NCI-H146 (cell line): ENCODE measurements at regions not wholly inside any gene's neighbourhood (a gene's known extent, or its start where the extent isn't known, plus 50 kb on each side); places are given as distances from the start of the nearest gene placed in this dataset.
"Not testable (repeated sequence)": the region's sequence is repeated elsewhere in the genome, so short reads cannot be mapped to it uniquely, and the experiment has no call there.

Experiments
- DNase-seq: peaks from one replicate; lab custom pipeline; 2025; lab: John Stamatoyannopoulos, UW

DNA sequence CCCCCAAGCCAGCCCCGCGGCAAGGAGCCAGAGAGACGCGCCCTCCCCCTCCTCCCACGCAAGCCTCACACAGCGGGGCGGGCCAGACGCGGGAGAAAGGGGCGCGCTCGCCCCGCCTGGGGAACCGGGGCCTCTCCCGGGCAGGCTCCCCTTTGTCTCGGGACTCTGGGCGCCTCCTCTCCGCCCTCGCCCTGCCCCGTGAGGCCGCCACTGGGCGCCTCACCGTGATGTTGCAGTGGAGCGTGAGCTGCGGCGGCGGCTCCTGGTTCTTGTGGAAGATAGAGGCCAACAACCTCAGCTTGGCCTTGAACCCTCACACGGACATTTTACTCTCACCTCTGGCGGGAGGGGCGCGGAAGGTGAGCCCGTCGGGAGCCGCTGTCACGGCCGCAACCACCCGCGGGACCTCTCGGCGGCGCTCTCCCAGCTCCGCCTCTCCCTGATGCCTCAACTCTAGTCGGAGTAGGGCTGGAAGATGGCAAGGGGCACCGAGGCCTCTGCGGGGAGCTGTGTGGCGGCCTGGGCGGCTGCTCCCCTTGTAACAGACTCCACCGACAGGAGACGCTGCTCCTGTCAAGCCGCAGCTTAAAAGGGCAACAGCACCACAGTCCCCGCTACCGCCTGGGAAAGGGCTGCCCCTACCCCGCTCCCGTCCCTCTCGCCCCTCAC is 179.2 kb upstream of the ZSCAN2 start:
- not testable (repeated sequence) for DNase-seq

DNA sequence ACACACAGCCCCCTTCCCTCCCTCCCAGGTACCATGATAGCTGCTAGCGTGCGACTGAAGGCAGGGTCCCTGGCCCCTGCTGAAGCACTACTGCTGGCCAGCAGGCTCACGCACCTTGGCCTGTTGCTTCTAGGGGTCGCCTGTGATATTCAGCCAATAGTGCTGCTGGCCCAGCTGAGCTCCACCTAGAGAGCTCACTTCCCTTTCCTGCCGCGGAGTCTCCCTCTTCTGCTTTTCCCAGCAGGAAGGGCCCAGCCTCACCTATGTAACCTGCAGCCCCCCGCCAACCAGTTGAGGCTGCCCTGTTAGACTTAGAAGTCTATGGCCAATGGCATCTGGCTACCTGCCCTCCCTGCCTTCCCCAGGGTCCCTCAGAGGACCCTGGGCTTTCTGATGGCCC is 175.5 kb upstream of the ZSCAN2 start:
- not testable (repeated sequence) for DNase-seq

DNA sequence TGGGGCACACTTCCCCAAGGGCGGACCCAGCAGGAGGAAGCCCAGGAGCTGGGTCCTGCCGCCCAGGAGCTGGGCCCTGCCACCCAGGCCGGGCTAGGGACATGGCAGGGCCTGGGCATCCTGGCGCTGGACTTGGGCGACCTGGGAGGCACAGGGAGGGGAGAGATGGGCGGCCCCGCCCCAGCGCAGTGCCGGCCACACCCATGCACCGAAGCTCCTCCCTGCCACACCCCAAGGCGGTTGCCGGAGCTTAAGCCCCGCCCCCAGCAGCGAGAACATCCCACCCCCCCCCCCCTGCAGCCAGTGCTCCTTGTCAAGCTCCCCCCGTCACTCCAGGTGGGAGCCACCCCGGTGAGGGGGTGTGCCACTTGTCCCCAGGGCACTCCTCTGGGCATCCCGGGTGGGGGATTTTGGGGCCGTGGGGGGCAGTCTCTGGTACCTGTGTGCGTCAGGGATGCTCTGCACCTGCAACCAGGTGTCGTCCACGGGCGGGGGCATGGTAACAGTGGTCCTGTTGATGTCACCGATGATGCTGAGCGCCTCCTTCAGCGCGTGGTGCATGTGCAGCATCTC is 127.4 kb upstream of the ZSCAN2 start:
- not testable (repeated sequence) for DNase-seq

DNA sequence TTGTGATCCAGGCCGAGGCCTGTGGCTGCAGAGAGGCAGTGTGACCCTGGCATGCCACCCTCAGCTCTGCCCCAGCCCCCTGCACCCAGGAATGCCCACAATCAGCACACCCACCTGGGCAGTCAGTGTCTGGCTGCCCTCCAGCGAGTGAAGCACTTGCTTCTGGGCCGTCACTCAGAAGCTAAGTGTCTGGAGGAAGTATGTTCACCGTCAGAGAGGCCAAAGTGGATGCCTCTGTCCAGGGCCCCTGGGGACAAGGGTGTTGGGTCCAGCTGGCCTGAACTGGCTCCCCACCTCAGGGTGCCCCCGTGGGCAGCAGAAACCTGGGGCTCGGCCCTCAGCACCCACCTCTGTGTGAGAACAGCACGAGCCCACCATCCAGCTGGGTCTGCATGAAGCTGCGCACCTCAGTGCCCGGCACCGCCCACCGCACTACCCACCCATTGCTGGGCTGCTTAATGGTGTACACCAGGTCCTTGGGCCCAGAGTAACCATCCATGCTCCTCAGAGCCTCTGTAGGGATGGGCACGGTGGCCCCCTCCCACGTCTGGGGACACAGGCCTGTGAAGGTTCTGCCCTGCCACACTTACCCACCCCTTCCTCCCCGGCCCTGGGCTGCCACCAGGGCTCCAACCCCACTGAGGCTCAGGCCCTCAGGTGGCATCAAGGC is 124.3 kb upstream of the ZSCAN2 start:
- not testable (repeated sequence) for DNase-seq

DNA sequence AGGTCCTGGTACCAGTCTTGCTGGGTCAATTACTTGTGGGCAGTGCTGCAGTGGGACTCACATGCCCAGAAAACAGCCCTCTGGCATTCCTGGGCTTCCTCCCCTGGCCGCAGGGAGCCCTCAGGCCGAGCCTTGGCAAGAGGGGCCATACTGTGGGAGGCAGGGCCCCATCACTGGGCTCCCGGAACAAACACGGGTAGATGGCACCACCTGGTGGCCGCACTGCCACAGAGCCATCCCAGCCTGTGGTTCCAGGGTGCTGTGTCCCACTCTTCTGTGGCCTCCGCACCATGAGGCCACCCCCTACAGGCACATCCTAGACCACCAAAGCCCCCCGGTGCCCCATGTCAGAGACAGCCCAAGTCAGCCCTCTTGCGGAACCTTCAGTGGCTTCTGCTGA is 123.3 kb upstream of the ZSCAN2 start:
- DNase-seq: not testable (repeated sequence)

DNA sequence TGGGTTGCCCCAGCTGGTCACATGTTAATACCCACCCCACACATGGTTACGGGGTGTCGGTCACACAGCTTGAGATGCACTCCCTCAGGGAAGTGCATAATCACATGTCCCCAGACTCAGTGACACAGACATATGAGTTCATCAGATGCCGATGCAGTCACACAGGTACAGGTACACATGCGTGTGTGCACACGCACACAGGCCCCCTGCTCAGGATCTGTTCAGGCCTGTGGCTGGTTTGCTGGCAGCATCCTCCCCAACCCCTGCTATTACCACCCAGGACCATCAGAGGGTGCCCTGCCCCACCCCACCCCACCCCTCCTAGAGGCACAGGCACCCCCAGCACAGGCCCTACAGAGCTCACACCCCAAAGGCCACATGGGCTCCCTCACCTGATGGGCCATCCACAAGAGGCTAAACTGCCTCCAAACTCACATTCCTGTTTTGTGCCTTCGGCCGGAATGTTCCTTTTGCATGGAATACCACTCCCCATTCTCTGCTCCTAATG is 120.6 kb upstream of the ZSCAN2 start:
- DNase-seq: not testable (repeated sequence)

DNA sequence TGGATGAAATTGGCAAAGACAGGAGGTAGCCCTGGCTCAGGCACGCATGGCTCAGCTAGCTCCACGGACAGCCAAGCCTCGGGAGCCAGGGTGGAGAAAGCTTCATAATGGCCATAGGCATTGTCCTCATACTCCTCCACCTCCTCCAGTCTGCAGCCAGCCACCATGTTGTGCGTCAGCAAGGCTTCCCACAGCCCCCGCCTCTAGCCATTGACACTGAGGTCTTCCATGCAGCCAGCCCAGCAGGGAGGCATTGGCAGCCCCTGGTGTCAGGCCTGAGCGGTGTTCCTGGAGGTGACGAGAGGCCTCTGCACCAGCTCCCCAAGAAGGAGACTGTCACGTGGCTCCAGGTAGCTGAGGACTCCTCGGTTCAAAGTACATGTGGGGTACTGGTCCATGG is 117.0 kb upstream of the ZSCAN2 start:
- DNase-seq: not testable (repeated sequence)

DNA sequence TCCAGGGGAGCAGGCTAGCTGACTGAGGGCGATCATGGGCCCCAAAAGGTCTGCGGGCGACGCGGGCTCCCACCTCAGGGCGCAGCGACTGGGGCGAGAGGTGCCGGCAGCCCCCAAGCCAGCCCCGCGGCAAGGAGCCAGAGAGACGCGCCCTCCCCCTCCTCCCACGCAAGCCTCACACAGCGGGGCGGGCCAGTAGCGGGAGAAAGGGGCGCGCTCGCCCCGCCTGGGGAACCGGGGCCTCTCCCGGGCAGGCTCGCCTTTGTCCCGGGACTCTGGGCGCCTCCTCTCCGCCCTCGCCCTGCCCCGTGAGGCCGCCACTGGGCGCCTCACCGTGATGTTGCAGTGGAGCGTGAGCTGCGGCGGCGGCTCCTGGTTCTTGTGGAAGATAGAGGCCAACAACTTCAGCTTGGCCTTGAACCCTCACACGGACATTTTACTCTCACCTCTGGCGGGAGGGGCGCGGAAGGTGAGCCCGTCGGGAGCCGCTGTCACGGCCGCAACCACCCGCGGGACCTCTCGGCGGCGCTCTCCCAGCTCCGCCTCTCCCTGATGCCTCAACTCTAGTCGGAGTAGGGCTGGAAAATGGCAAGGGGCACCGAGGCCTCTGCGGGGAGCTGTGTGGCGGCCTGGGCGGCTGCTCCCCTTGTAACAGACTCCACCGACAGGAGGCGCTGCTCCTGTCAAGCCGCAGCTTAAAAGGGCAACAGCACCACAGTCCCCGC is 100.5 kb upstream of the ZSCAN2 start:
- DNase-seq: not testable (repeated sequence)

DNA sequence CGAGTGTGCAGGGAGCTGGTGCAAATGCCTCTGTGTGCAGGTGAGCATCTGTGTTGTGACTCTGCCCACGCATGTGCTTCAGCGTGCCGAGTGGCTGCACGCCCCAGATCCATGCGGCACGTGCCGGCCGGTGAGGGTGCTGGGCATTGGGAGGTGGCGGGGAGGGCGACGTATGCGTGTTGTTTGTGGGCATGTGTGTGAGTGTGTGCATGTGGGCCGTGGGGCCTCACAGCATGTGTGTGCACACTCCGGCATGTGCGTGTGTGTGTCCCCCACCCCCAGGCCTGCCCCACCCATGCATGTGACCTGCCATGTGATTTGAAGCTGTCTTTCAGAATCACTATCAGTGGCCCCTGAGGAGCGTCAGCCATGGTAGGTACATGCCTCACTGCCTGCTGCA is 97.7 kb upstream of the ZSCAN2 start:
- not testable (repeated sequence) for DNase-seq

DNA sequence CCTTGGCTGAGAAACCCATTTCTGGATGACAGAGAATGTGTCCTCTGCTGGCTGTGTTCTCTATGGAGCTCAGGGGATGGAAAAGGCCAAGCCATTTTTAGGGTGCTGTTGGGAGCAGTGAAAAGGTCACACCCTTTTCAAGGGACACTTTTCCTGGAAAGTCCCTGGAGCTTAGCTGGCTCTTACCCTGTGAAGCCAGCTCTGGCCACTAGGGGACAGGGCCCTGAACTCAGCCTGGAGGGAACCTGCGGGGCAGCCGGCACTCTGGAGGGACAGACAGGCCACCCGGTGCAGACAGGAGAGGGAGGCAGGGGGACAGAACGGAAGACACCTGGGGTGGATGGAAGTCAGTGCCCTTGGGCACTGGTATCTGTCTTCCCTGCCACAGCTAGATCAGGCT is 95.3 kb upstream of the ZSCAN2 start:
- DNase-seq: not testable (repeated sequence)

DNA sequence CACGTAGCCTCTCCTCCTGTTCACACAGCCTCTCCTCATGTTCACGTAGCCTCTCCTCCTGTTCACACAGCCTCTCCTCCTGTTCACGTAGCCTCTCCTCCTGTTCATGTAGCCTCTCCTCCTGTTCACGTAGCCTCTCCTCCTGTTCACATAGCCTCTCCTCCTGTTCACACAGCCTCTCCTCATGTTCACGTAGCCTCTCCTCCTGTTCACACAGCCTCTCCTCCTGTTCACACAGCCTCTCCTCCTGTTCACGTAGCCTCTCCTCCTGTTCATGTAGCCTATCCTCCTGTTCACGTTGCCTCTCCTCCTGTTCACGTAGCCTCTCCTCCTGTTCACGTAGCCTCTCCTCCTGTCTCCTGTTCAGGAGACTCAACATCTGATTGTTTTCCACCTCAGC is 88.5 kb upstream of the ZSCAN2 start:
- not testable (repeated sequence) for DNase-seq

DNA sequence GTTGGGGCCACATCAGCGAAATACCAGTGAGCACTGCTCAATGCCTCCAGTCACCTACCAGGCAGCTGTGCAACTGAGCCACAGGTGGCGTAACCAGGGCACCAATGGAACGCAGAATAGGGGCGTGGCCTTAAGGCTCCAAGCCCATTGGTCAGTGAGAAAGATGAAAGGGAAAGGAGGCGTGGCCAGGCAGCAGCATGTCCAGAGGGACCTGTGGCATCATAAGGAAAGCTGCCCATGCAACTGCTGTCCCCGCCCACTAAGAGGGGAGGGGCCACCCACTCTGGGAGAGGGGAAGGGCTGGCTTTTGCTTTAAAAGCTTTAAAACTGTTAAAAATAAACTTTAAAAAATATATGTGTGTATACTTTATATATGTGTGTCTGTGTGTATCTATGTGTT is 84.0 kb upstream of the ZSCAN2 start:
- not testable (repeated sequence) for DNase-seq

DNA sequence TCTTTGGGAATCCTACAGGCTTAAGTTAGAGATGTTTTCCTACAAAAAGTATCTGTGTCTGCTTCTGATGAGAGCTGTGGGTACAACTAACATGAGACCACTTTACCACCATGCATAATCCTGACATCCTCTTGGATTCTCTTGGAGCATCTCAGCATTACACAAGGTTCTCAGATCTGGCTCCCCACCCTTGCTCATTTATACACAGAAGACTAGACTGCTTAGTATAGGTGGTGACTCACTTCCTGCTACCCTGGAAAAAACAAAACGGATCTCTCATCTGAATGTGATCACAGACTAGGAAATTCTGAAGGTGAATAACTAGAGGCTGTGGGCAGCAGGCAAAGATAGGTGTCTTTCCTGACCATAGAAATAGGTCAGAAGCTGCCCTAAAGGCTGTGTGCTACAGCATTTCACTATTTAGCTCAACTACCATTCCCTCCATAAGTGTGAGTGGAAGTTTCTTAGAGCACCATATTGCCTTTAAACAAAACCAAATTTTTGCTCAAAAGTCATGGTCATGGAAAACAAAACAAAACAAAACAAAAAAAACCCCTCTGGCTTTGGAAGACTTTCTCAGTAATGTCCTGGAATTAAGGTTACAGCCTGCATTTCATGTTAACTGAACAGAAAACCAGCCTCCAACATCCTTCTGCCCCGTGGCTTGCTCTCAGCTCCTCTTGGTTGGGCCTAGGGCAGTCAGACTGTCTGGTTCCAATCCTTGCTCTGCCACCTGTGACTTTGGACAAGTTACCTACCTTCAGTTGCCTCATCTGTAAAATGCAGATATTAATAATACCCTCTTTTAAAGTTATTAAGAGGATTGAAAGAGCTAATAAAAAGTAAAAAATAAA is 75.1 kb upstream of the ZSCAN2 start:
- DNase-seq: not testable (repeated sequence)

DNA sequence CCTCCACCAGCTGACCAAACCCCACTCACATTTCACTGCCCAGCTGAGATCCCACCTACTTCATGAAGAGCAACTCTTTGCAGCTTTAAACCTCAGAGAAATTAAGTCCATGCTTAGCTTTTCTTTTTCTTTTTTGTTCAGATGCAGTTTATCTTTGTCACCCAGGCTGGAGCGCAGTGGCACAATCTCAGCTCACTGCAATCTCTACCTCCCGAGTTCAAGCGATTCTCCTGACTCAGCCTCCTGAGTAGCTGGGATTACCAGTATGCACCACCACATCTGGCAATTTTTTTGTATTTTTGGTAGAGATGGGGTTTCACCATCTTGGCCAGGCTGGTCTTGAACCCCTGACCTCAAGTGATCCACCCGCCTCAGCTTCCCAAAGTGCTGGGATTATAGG is 70.1 kb upstream of the ZSCAN2 start:
- not testable (repeated sequence) for DNase-seq

DNA sequence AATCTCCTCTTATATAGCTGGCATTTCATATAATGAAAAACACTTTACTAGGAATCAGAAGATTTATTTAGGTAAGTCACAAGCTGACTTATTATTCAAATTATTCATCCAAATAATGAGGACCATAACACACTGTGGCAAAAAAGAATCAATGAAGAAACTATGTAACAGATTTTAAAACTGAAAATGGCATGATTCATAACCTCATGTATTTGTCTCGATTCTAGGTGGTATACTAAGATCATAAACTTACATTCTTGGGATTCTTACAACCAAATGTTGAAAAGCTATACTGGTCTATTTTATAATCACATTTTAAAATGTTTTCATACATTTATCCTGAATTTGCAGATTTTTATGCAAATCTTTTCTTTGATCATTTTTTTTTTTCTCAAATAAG is 69.6 kb upstream of the ZSCAN2 start:
- DNase-seq: not testable (repeated sequence)

DNA sequence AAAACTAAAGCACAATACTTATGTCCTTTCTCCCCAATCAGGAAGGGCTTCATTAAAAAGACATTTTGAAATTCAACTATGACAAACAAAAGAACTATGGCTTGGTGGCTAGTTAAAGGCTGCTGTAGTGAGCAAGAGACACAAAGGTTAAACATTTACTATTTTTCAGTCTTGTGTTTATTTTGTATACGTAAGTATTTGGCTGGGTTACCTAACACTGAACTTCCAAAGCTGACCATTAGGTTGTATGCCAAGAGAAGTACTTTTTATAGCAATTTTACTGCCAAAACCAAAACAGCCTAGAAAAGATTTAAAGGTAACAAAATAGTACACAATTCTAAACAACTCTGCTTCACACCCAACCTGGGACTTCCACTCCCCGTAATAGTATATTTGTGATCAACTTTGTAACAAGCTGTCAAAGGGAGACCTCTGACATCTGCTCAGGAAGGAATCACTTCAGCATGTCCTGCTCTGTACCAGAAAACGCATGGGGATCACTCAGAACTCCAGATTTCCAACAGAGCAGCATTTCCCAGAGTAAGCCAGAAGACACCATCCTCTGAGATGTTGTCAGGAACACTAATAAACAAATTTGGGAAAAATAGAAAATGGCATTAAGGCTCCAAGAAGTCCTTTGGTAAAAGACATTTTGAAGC is 69.0 kb upstream of the ZSCAN2 start:
- DNase-seq: not testable (repeated sequence)

DNA sequence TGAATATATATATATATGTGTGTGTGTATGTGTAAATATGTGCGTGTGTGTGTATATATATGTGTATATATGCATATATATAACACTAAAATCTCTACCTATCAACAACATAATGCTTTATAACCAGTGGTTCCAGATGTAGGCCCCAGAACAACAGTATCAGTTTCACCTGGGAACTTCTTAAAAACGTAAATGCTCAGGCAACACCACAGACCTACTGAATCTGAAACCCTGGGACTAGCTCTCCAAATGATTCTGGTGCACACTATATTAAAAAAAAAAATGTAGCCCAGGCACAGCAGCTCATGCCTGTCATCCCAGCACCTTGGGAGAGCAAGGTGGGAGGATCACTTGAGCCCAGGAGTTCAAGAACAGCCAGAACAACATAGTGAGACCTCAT is 67.1 kb upstream of the ZSCAN2 start:
- DNase-seq: not testable (repeated sequence)

DNA sequence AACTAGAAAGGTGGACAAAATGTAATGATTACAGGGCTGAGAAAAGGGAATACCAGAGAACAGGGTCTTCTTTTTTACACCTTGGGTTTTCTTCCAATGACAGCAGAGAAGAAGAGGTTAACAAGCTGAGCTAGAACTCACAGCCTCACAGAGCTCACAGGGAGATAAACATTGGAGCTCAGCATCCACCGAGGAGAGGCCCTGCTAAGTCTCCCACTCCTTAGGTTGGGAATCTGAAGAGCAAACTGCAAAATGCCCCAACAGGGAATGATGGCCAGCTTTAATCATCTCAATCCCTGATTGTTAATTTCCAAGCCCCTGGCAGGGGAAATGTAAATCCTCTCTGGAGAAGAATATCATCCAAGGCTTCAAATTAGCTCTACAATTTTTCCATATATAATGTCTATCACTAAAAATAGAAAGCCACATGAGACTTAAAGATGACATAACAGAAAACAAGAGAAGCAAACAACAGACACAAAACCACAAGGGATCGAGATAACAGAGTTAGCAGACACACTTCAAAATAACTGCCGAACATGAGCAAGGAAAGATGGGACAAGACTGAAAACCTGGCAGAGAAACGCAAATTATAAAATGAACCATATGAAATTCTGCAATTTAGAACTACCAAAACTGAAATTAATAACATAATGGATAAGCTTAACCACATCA is 66.1 kb upstream of the ZSCAN2 start:
- DNase-seq: not testable (repeated sequence)

DNA sequence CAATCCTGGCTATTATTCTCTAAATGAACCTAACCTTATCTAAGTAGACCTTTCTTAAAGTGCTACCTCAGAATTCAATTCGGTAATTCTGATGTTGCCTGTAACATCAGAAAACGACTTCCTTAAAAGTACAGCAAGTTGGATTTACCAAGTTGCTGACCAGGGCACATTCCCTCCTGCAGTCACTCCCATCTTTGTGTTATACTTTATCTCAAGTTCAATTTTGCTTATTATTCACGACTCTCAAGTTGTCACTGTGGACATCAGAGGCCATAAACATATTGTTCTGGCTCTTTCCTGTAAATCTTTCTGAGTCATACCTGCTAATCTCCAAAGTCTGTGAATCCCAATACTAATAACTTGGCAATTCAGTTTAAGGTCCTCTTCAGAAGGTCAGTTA is 64.6 kb upstream of the ZSCAN2 start:
- not testable (repeated sequence) for DNase-seq

DNA sequence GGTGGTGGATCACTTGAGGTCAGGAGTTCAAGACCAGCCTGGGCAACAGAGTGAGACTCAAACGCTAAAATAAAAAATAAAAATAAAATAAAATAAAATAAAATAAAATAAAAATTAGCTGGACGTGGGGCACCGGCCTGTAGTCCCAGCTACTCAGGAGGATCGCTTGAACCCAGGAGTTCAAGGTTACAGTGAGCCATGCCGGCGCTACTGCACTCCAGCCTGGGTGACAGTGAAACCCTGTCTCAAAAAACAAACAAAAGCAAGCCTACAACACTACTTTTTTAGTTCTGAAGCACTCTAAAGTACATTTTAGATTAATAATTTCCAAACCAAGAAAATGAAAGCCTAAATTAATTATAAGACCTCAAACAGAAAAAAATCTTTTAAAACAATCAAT is 56.2 kb upstream of the ZSCAN2 start:
- not testable (repeated sequence) for DNase-seq
